K562 (cell line): ENCODE measurements at regions not wholly inside any gene's neighbourhood (a gene's known extent, or its start where the extent isn't known, plus 50 kb on each side); places are given as distances from the start of the nearest gene placed in this dataset.

Source experiments
- ATF4 ChIP-seq: fragments of 450-650 bp; formaldehyde crosslinking; IDR thresholded peaks from 2 replicates; pipeline ENCODE4 v1.4.0; 2022; ENCODE audit warnings: mild to moderate bottlenecking, moderate library complexity
- CBX5 ChIP-seq: IDR thresholded peaks from 2 replicates; pipeline ENCODE4 v1.6.1; 2014; ENCODE audit warnings: low read depth, borderline replicate concordance
- CEBPB ChIP-seq: fragments of 450-650 bp; IDR thresholded peaks from 2 replicates; pipeline ENCODE4 v1.6.1; 2016; ENCODE audit warnings: missing genetic modification characterization, missing compliant biosample characterization
- CTCF ChIP-seq, 3 experiments: IDR thresholded peaks in 2 of 3; conservative IDR thresholded peaks in 1 of 3; 2 replicates each; pipeline ENCODE4 v1.5.1; 2011 to 2012; ENCODE audit warnings: low read length in 3 of 3, mild to moderate bottlenecking in 3 of 3, control low read depth in 2 of 3, improper control_type of control experiment in 1 of 3, inconsistent platforms in 1 of 3, low read depth in 1 of 3, mixed read lengths in 1 of 3, moderate library complexity in 1 of 3; ENCODE audit not compliant: insufficient read depth in 2 of 3
- EZH2 ChIP-seq: IDR thresholded peaks from 2 replicates; pipeline ENCODE4 v1.6.1; 2012; ENCODE audit warnings: low read depth, mild to moderate bottlenecking, inconsistent platforms, low read length, borderline replicate concordance
- KDM5B ChIP-seq: fragments of 200-600 bp; sonication (generic); IDR thresholded peaks from 2 replicates; pipeline ENCODE4 v1.6.1; 2012; ENCODE audit warnings: low read depth, mild to moderate bottlenecking, moderate library complexity, low read length, control low read depth, inconsistent platforms; ENCODE audit not compliant: insufficient replicate concordance
- MLLT1 ChIP-seq, 2 experiments: fragments of 450-650 bp; IDR thresholded peaks; 2 replicates each; pipeline ENCODE4 v1.6.1; 2016
- SIN3B ChIP-seq: fragments of 450-650 bp; IDR thresholded peaks from 2 replicates; pipeline ENCODE4 v1.6.1; 2017; ENCODE audit warnings: low read depth, mild to moderate bottlenecking, moderate library complexity
- SRF ChIP-seq, 2 experiments: fragments of 250-450, 450-650 bp in 1 of 2; sonication (Bioruptor Pico) in 1 of 2; sonication (generic) in 1 of 2; formaldehyde crosslinking; IDR thresholded peaks; 2 replicates each; pipeline versions ENCODE4 v1.5.0 to v1.5.1; 2020 to 2022; ENCODE audit warnings: mild to moderate bottlenecking in 1 of 2, missing genetic modification reagents in 1 of 2
- TRIM28 ChIP-seq: fragments of 450-650 bp; IDR thresholded peaks from 2 replicates; pipeline ENCODE4 v1.6.1; 2017
- ZKSCAN1 ChIP-seq: fragments of 150-350 bp; IDR thresholded peaks from 2 replicates; pipeline ENCODE4 v1.6.1; 2016; ENCODE audit warnings: low read depth, low read length
- ZNF146 ChIP-seq: IDR thresholded peaks from one replicate; pipeline ENCODE4 v1.6.1; 2018; ENCODE audit warnings: missing compliant biosample characterization; ENCODE audit not compliant: unreplicated experiment
- ZNF324 ChIP-seq: fragments of 250-450 bp; sonication (Bioruptor Pico); IDR thresholded peaks from 2 replicates; pipeline ENCODE4 v1.4.0; 2020; ENCODE audit warnings: mild to moderate bottlenecking
- ZNF354B ChIP-seq: fragments of 250-450 bp; sonication (Bioruptor Pico); IDR thresholded peaks from 2 replicates; pipeline ENCODE4 v1.4.0; 2020

GRCh38 chr5:126097876-126098275 lies 325.3 kb upstream of the GRAMD2B start:
- TF ChIP-seq ZNF324 (CRISPR knock-in tag) (no peak), SIN3B (no peak), CEBPB (tag) (no peak), CTCF (IDR thresholded peaks at IDR 0.05 in 2 of 3, conservative IDR thresholded peaks at IDR 0.05 in 1 of 3; ENCODE audit: insufficient read depth in 2 of 3, low read depth in 1 of 3, low read length in 3 of 3) (no peak), SRF (CRISPR knock-in tag; IDR thresholded peaks at IDR 0.05) (no peak), ZKSCAN1 (no peak), KDM5B (no peak), TRIM28 (no peak), ZNF354B (CRISPR knock-in tag) (no peak), CBX5 (no peak), ATF4 (no peak), MLLT1 (IDR thresholded peaks at IDR 0.05) (no peak), EZH2 (no peak), ZNF146 (no peak)
